HEK293 (cell line): ENCODE measurements at regions not wholly inside any gene's neighbourhood (a gene's known extent, or its start where the extent isn't known, plus 50 kb on each side); places are given as distances from the start of the nearest gene placed in this dataset.

Experiments used
- CTCF ChIP-seq: fragments of 450-650 bp; formaldehyde crosslinking; IDR thresholded peaks from 2 replicates; pipeline ENCODE4 v1.5.1; 2016; ENCODE audit warnings: missing biosample characterization, missing genetic modification characterization
- SP7 ChIP-seq: fragments of 450-650 bp; formaldehyde crosslinking; IDR thresholded peaks from 2 replicates; pipeline ENCODE4 v1.5.1; 2016; ENCODE audit warnings: missing biosample characterization, missing genetic modification characterization
- YY1 ChIP-seq: fragments of 450-650 bp; formaldehyde crosslinking; IDR thresholded peaks from 2 replicates; pipeline ENCODE4 v1.5.1; 2018; ENCODE audit warnings: missing biosample characterization, missing genetic modification characterization
- ZBTB10 ChIP-seq: fragments of 450-650 bp; formaldehyde crosslinking; IDR thresholded peaks from 2 replicates; pipeline ENCODE4 v1.5.1; 2016; ENCODE audit warnings: missing biosample characterization, missing genetic modification characterization
- ZBTB21 ChIP-seq: fragments of 450-650 bp; formaldehyde crosslinking; IDR thresholded peaks from 2 replicates; pipeline ENCODE4 v1.5.1; 2017; ENCODE audit warnings: missing biosample characterization, missing genetic modification characterization
- ZNF10 ChIP-seq: fragments of 450-650 bp; formaldehyde crosslinking; IDR thresholded peaks from 2 replicates; pipeline ENCODE4 v1.5.1; 2017; ENCODE audit warnings: missing biosample characterization, missing genetic modification characterization
- ZNF184 ChIP-seq: fragments of 450-650 bp; IDR thresholded peaks from 2 replicates; pipeline ENCODE4 v1.5.1; 2018; ENCODE audit warnings: missing biosample characterization, mild to moderate bottlenecking, missing genetic modification characterization
- ZNF501 ChIP-seq: fragments of 450-650 bp; formaldehyde crosslinking; IDR thresholded peaks from 2 replicates; pipeline ENCODE4 v1.5.1; 2016; ENCODE audit warnings: missing biosample characterization, missing genetic modification characterization
- ZNF561 ChIP-seq: fragments of 450-650 bp; IDR thresholded peaks from 2 replicates; pipeline ENCODE4 v1.5.1; 2018; ENCODE audit warnings: missing biosample characterization, missing genetic modification characterization, borderline replicate concordance
- ZXDB ChIP-seq: fragments of 450-650 bp; formaldehyde crosslinking; IDR thresholded peaks from 2 replicates; pipeline ENCODE4 v1.5.1; 2016; ENCODE audit warnings: missing biosample characterization, missing genetic modification characterization

DNA sequence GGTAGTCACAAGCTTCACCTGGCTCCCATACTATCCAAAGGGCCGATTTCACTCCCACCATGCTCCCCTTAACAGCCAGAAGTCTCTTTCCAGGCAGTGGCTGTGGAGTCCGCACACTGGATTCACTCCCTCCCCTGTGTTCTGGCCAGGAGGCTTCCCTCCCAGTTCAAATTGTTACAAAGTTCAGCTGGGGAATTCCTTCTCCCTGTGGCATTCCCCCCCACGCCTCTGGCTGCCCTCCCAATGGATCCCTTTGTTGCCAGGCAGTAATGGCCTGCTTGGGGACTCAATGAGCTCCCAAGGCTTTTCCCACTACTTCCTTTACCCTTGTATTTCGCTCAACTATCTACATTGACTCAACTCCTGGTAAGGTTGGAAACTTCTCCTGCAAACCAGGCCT is 1921.4 kb upstream of the PCDH20 start:
- TF ChIP-seq CTCF (tag by site-specific recombination), result no peak
- no peak for TF ChIP-seq ZBTB10
- no peak for TF ChIP-seq YY1 (tag by site-specific recombination)
- TF ChIP-seq ZXDB (tag by site-specific recombination), result no peak
- no peak for TF ChIP-seq ZNF184 (tag by site-specific recombination)
- TF ChIP-seq ZNF501 (tag by site-specific recombination), result no peak
- no peak for TF ChIP-seq SP7 (tag by site-specific recombination)
- TF ChIP-seq ZNF561, result no peak
- no peak for TF ChIP-seq ZNF10 (tag by site-specific recombination)
- no peak for TF ChIP-seq ZBTB21
